Stimulated activated CD4-positive, alpha-beta T cell treated with anti-CD3 and anti-CD28 coated beads, Interleukin-1b, Interleukin-23, amount 100 ng/mL, for 1 hour (primary cell): ENCODE measurements at regions not wholly inside any gene's neighbourhood (a gene's known extent, or its start where the extent isn't known, plus 50 kb on each side); places are given as distances from the start of the nearest gene placed in this dataset.
"Not testable (repeated sequence)": the region's sequence is repeated elsewhere in the genome, so short reads cannot be mapped to it uniquely, and the experiment has no call there.

Experiments
- DNase-seq, 2 donors: peaks; one replicate each; pipeline ENCODE4 v3.0.0-alpha.2; 2020; ENCODE audit warnings: low read depth in 2 of 2

- DNase-seq: no peak
These were observed 366.6 kb upstream of the RPS23 start for GRCh38 chr5:82644766-82645165.

- no peak for DNase-seq
These were observed 366.1 kb upstream of the RPS23 start for GRCh38 chr5:82644229-82644628.

- DNase-seq: no peak
These were observed 364.2 kb upstream of the RPS23 start for GRCh38 chr5:82642313-82642712.

- no peak for DNase-seq
These were observed 363.3 kb upstream of the RPS23 start for GRCh38 chr5:82641331-82642003.

- DNase-seq: no peak
These were observed 362.8 kb upstream of the RPS23 start for GRCh38 chr5:82640916-82641315.

GRCh38 chr5:82639393-82640144 is 361.4 kb upstream of the RPS23 start:
- no peak for DNase-seq

GRCh38 chr5:82636591-82636990 is 358.4 kb upstream of the RPS23 start:
- DNase-seq: no peak

GRCh38 chr5:82635561-82636288 is 357.6 kb upstream of the RPS23 start:
- DNase-seq: no peak

GRCh38 chr5:82628364-82628910 is 350.3 kb upstream of the RPS23 start:
- no peak for DNase-seq

- not testable (repeated sequence) for DNase-seq
These were observed 348.9 kb upstream of the RPS23 start for GRCh38 chr5:82626905-82627591.

- DNase-seq: not testable (repeated sequence)
These were observed 347.9 kb upstream of the RPS23 start for GRCh38 chr5:82626012-82626411.

- DNase-seq: no peak
These were observed 345.9 kb upstream of the RPS23 start for GRCh38 chr5:82624062-82624461.

- no peak for DNase-seq
These were observed 344.8 kb upstream of the RPS23 start for GRCh38 chr5:82622711-82623514.

GRCh38 chr5:82622205-82622604 is 344.1 kb upstream of the RPS23 start:
- no peak for DNase-seq

- no peak for DNase-seq
These were observed 342.9 kb upstream of the RPS23 start for GRCh38 chr5:82620957-82621600.

GRCh38 chr5:82619097-82619496 is 340.9 kb upstream of the RPS23 start:
- no peak for DNase-seq

- DNase-seq: no peak
These were observed 336.6 kb upstream of the RPS23 start for GRCh38 chr5:82614706-82615105.

- no peak for DNase-seq
These were observed 335.7 kb upstream of the RPS23 start for GRCh38 chr5:82613891-82614290.

GRCh38 chr5:82610686-82611085 is 332.5 kb upstream of the RPS23 start:
- no peak for DNase-seq

GRCh38 chr5:82605441-82605973 is 327.4 kb upstream of the RPS23 start:
- no peak for DNase-seq
